COR-L47 (cell line): ENCODE measurements at regions not wholly inside any gene's neighbourhood (a gene's known extent, or its start where the extent isn't known, plus 50 kb on each side); places are given as distances from the start of the nearest gene placed in this dataset.

Source experiments
- DNase-seq: peaks from one replicate; lab custom pipeline; 2025; lab: John Stamatoyannopoulos, UW

DNA sequence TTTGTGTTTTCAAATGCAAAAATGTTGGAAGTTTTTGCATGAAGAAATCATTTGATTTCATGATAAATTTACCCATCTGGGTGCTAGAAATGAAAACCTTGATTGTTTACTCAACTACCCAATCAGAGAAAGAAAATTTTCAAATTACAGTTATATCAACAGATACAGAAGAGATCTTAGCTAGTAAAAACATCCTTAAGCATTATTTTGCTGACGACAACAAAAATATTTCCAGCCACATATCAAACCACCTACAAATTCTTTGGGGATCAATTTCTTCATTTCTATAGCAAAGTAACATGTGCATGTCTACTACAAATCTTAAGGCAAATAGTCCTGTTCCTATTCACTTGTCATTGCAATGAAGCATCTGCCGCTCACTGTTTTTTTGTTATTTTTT lies 530.3 kb downstream of the ZIC1 start:
- DNase-seq = no peak

- DNase-seq = no peak
These were observed 530.7 kb downstream of the ZIC1 start for GRCh38 chr3:147939839-147940238.

DNA sequence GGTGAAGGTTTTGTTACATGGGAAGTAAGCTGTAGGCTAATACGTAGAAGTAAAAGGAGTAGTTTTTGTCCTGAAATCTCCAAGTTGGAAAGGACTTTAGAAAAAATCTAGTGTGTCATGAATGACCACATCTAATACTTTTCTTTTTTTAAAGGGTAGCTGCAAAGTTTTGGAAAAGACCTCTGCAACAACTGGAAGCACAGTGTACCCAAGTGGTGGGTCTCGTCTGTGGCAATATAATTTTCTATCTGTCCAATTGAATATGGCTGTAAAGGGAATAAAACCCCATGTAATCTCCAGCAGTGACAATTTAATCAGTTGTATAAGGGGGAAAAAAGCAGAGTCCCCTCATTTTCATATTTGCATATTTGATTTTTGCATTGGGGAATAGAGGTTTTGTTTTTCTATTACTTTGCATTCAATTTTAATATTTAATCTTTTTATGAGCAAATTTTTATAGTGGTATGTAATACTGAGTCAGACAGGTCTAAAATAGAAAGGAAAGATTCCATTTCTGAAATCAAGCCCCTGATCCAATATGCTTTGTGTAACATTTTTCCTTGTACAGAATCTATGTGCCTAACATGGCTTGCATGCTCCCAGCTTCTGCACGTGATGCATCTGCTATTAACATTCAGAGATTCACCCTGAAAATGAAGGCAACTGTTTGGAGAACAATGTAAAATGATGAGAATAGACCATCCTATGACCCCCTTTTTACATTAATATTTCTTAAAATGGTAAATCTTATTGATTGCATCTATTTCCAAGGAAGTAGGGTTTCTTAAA lies 531.4 kb downstream of the ZIC1 start:
- no peak for DNase-seq

DNA sequence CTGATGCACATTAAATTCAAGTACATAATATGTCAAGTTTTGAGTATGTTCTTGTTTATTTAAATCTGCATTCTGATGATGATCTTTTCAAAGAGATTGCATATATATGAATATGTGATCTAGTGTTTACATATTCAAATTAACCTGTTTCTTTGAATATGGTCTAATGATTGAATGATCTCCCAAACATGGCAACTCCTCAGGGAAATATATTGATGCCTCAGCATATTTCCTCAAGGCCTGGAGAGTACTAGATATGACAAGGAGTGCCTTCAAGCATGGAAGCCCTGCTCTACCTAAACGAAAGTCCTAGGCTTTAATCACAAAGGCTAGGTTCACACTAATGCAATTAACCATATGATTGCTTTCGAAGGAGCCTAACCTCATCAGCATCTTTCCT lies 532.8 kb downstream of the ZIC1 start:
- no peak for DNase-seq

GRCh38 chr3:147943265-147943945 lies 534.2 kb downstream of the ZIC1 start:
- DNase-seq = no peak

GRCh38 chr3:147945968-147946519 lies 536.9 kb downstream of the ZIC1 start:
- peak; percentile 13 for DNase-seq

- DNase-seq = no peak
These were observed 547.5 kb downstream of the ZIC1 start for GRCh38 chr3:147956615-147957014.

DNA sequence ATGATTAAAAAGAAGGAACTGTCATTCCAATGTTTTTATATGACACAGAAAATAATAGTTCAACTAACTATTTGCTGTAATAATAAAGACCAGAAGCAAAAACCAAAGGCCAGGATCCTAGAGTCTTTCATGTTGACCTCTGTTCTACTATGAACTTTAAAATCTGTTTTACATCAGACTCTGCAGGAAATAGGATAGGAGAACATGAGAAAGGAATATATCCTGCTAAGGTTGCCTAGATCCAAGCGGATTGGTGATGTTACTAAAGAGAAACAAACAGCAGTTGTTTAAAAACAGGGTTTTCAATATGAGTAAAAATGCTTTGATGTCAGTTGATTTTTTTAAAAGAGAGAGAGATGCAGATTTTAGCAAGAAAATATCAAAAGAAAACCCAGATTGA lies 549.6 kb downstream of the ZIC1 start:
- no peak for DNase-seq

GRCh38 chr3:147960786-147961185 lies 551.6 kb downstream of the ZIC1 start:
- DNase-seq = no peak

DNA sequence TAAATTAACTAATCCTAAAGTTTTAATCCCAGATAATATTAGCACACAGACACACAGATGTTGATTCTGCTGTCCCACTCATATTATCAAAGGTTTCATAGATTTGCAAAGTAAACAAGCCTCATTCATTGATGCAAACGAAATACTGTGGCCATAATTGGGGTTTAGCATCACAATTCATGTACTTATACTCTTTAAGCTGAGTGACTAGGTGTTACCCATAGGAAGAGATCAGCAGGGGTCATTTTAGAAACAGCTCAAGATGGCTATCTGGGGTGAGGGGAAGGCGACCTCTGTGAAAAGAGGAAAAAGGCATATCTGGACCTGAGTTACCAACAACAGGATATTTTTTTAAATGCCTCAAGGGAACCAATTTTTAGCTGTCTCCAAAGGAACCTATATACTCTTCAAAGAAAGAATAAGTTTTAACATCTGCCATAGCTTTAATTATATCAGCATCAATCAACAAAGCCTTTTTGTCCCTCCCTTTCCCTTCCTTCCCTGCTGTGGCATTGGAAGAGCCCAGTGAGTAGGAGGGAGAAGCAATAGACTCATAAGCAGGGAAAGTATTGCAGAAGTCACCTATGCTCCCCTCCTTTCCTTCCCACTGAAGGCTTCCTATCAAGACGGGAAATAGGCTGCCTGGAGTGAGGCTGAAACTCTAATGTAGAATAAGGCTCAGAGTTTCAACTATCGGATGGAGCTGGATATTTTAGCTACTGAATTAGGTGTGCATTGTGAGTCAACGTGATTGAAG lies 553.4 kb downstream of the ZIC1 start:
- DNase-seq = no peak

- DNase-seq = no peak
These were observed 554.5 kb downstream of the ZIC1 start for GRCh38 chr3:147963711-147964110.

GRCh38 chr3:147975165-147975564 lies 566.0 kb downstream of the ZIC1 start:
- DNase-seq = no peak

GRCh38 chr3:147977001-147977400 lies 567.8 kb downstream of the ZIC1 start:
- DNase-seq = no peak

DNA sequence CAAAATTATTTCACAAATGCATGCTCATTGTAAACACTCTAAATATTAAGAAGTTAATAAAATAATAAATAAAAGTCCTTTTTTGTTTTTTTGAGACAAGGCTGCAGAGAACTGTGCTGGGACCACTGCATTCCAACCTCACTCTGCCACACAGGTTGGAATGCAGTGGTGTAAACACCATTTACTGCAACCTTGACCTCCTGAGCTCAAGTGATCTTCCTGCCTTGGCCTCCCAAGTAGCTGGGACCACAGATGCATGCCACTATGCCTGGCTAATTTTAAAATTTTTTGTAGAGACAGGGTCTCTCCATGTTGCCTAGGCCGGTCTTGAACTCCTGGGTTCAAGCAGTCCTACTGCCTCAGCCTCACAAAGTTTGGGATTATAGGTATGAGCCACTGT lies 578.4 kb downstream of the ZIC1 start:
- DNase-seq = no peak

- no peak for DNase-seq
These were observed 580.2 kb downstream of the ZIC1 start for GRCh38 chr3:147989344-147989743.

GRCh38 chr3:148002705-148003205 lies 593.6 kb downstream of the ZIC1 start:
- DNase-seq = no peak

- DNase-seq = no peak
These were observed 595.2 kb downstream of the ZIC1 start for GRCh38 chr3:148004331-148004730.

DNA sequence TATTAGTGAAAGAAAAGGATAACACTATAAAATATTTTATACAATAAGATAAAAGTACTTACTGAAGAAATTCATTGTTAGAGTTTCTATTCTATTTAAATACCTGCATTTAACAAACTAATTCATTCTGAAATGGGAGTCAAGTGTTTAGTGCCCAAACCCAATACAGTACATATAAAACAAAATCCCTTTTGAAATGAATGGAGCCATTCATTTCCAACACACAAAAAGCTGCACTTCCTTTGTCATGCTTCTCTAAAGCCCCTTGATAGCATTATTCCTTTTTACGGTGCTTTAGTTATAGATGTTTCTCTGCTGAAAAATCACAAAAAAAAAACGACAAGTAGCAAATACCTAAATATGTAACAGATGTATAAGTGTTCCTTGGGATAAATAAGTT lies 596.3 kb downstream of the ZIC1 start:
- no peak for DNase-seq

GRCh38 chr3:148006508-148006907 lies 597.3 kb downstream of the ZIC1 start:
- no peak for DNase-seq

DNA sequence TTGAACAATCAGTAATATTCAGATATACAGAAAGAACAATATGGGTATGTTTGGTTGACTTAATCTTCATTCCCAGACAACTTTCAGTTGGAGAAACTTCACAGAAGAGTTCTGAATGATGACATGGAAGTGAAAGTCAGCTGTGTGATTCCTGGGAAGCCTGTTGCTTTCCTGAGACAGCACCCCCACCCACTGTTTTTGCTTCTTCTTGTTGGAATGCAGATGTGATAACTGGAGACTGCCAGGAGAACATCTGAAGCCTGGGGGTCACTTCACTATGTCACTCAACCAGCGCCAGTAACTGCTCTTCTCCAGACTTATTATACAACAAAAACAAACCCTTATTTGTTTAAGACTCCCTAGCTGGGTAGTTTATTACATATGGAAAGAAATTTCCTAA lies 599.4 kb downstream of the ZIC1 start:
- DNase-seq = no peak

- DNase-seq = no peak
These were observed 611.7 kb downstream of the ZIC1 start for GRCh38 chr3:148020861-148021260.

GRCh38 chr3:148021381-148021780 lies 612.2 kb downstream of the ZIC1 start:
- no peak for DNase-seq
